ENCODE measurements at regions not wholly inside any gene's neighbourhood (a gene's known extent, or its start where the extent isn't known, plus 50 kb on each side); places are given as distances from the start of the nearest gene placed in this dataset.
"Not testable (repeated sequence)": the region's sequence is repeated elsewhere in the genome, so short reads cannot be mapped to it uniquely, and the experiment has no call there.

DNA sequence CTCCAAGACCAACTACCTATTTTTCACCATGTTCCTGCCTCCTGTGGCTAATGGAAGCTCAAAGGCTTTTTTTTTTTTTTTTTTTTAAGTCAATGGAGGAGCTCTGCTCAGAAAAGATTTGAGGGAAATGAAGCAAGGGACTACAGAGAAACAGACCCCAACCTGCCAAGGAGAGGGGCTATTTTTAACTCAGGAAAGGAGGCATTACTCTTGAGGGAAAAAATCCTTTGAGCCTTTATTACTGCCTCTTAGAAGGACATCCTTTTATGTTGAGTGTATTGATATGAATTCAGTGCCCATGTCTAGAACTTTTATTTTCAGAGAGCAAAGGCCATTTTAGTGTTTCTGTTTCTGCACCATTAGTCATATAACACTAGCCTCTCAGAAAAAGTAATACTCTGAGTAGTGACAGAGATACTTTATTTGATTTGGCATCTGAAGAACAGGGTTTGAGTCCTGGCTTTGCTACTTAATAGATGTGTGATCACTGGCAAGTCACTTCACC, 68.1 kb upstream of the PCDH8 start:
- Histone ChIP-seq H3K27me3 (no peaks in the 10 kb centered on the region), H3K9me3 (no peaks in the 10 kb centered on the region), H3K36me3 (no peaks in the 10 kb centered on the region), H3K4me3 (replicated peaks in 1 of 3) (no peak overlapping the region), H3K4me1 (no peaks in the 10 kb centered on the region), H3K27ac (no peak overlapping the region)
- no peak for DNase-seq
- intact Hi-C loops (cut with DNase I) = no loop called here
- TF ChIP-seq, protein P1, sequence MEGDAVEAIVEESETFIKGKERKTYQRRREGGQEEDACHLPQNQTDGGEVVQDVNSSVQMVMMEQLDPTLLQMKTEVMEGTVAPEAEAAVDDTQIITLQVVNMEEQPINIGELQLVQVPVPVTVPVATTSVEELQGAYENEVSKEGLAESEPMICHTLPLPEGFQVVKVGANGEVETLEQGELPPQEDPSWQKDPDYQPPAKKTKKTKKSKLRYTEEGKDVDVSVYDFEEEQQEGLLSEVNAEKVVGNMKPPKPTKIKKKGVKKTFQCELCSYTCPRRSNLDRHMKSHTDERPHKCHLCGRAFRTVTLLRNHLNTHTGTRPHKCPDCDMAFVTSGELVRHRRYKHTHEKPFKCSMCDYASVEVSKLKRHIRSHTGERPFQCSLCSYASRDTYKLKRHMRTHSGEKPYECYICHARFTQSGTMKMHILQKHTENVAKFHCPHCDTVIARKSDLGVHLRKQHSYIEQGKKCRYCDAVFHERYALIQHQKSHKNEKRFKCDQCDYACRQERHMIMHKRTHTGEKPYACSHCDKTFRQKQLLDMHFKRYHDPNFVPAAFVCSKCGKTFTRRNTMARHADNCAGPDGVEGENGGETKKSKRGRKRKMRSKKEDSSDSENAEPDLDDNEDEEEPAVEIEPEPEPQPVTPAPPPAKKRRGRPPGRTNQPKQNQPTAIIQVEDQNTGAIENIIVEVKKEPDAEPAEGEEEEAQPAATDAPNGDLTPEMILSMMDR (IDR thresholded peaks at IDR 0.05) = no peak
- no peak for TF ChIP-seq POLR2A (IDR thresholded peaks at IDR 0.05)

DNA sequence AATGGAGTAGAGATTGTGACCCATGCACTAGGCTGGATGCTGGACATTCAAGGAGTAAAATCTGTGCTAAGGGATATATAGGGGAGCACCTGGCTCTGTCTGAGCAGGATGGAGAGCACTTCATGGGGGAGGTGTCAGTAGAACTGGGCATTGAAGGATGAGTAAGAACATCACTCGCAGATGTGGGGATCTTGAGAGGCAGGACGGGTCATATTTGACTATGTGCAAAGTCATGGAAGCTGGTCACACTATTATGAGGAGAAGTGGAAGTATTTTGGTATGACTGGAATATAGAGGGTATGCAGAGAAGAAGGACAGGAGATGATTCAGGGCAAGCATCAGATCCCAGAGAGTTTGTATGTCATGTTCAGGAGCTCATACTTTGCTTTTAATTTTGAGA, 62.9 kb upstream of the PCDH8 start:
- H3K4me1 ChIP-seq = no peaks in the 10 kb centered on the region
- H3K36me3 ChIP-seq = no peaks in the 10 kb centered on the region
- H3K4me3 ChIP-seq (replicated peaks in 1 of 3) = no peak overlapping the region
- no peak for DNase-seq
- no peaks in the 10 kb centered on the region for H3K9me3 ChIP-seq
- no peaks in the 10 kb centered on the region for H3K27me3 ChIP-seq
- intact Hi-C loops (cut with DNase I) = no loop called here
- 60 to 91% methylated on average over 2 of the region's 2 CpGs for WGBS, 2 donors
- no peak for TF ChIP-seq POLR2A (IDR thresholded peaks at IDR 0.05)
- TF ChIP-seq, protein P1 (IDR thresholded peaks at IDR 0.05) = no peak
- H3K27ac ChIP-seq = no peak overlapping the region

DNA sequence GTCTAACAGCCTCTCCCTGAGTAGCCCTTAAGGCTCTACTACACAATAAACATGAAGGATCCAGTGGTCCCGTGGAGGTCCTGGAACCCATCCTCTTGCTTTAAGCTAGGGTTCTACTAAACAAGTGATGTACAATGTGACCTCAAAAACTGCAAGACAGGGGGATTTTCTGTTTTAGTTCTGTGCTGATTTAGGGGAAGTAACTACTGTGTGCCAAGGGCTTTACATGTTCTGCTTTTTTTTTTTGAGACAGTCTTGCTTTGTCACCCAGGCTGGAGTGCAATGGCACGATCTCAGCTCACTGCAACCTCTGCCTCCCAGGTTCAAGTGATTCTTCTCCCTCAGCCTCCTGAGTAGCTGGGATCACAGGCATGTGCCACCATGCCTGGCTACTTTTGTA, 61.9 kb upstream of the PCDH8 start:
- intact Hi-C loops (cut with DNase I); DNase-seq; H3K27ac ChIP-seq; H3K4me3 ChIP-seq (replicated peaks in 1 of 3); H3K27me3 ChIP-seq; H3K36me3 ChIP-seq; H3K9me3 ChIP-seq; H3K4me1 ChIP-seq: not testable (repeated sequence)
- WGBS, 2 donors = 70 to 78% methylated on average over 2 of the region's 2 CpGs

- H3K4me3 ChIP-seq (replicated peaks in 1 of 3) = no peak overlapping the region
- no peaks in the 10 kb centered on the region for H3K9me3 ChIP-seq
- H3K4me1 ChIP-seq = peaks cover 20 to 27% of the 10 kb centered on the region in 2 donors
- no peaks in the 10 kb centered on the region for H3K36me3 ChIP-seq
- TF ChIP-seq POLR2A (IDR thresholded peaks at IDR 0.05) = no peak
- TF ChIP-seq, protein P1 (IDR thresholded peaks at IDR 0.05) = no peak
- H3K27ac ChIP-seq = no peak overlapping the region
- no peak for DNase-seq
- WGBS, 2 donors = 34 to 37% methylated on average over 20 of the region's 20 CpGs
- no peaks in the 10 kb centered on the region for H3K27me3 ChIP-seq
- intact Hi-C loops (cut with DNase I) = no loop called here
These were observed 57.9 kb upstream of the PCDH8 start for GRCh38 chr13:52906122-52906903.

- H3K27ac ChIP-seq = peak overlapping the region in 2 of 3 donors; percentile 59 to 70
- intact Hi-C loops (cut with DNase I) = no loop called here
- no peaks in the 10 kb centered on the region for H3K36me3 ChIP-seq
- H3K9me3 ChIP-seq = no peaks in the 10 kb centered on the region
- H3K27me3 ChIP-seq = no peaks in the 10 kb centered on the region
- no peak overlapping the region for H3K4me3 ChIP-seq (replicated peaks in 1 of 3)
- no peak for TF ChIP-seq POLR2A (IDR thresholded peaks at IDR 0.05)
- TF ChIP-seq, protein P1 (IDR thresholded peaks at IDR 0.05) = no peak
- WGBS, 2 donors = 42 to 59% methylated on average over 1 of the region's 1 CpG
- peaks cover 20 to 31% of the 10 kb centered on the region in 2 donors for H3K4me1 ChIP-seq
- no peak for DNase-seq
These were observed 57.3 kb upstream of the PCDH8 start for GRCh38 chr13:52905701-52906100.
